HG03135 (cell line): ENCODE measurements at regions not wholly inside any gene's neighbourhood (a gene's known extent, or its start where the extent isn't known, plus 50 kb on each side); places are given as distances from the start of the nearest gene placed in this dataset.

Source experiments
- ATAC-seq: cut with Tn5 transposase; IDR thresholded peaks from one replicate; pipeline ENCODE4 v1.9.1; 2021; ENCODE audit warnings: mild to moderate bottlenecking, moderate library complexity; ENCODE audit not compliant: unreplicated experiment

DNA sequence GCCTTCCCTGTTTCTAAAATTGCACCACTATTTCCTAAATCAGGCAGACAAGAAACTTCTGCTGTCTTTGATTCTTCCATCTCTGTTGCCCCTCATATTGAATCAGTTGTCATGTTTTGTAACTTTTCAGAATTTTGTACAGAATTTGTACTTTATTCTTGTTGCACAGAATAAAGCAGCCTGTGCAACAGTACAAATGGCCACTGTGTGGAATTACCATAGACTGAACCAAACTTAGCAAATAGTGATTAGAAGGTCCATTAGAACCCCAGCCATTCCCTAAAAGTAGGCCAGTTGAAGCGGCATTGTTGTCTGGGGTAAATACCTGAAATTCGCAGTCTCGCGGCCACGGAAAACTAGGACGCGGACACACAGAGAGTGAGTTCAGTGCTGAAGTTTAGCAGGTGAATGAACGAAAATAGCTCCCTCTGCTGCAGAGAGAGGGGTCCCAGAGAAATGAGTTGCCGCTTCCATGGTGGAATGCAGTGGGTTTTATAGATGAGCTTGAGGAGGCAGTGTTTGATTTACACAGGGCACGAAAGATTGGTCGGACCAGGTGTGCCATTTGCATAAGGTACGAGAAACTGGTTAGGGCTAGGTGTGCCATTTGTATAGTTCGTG is 71.8 kb downstream of the C4orf33 start:
- ATAC-seq, result no peak

- ATAC-seq, result no peak
Measured at GRCh38 chr4:129172181-129172580, 76.2 kb downstream of the C4orf33 start.

DNA sequence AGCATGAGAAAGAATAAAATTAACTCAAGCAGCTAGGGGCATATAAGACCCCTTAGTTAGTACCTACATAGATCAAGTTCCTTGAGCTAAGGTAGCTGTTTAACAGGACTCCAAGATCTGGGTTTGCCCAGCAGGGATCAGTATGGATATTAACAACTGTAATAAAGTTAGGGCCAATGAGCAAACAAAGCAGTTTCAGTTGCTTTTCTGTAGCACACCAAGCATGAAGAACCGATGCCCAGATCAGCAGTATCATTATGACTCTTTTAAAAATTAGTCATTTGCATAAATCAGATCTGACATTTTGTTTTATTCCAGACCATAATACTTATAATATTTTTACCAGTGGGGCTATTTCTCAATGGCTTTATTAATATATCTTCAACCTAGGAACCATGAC is 80.9 kb downstream of the C4orf33 start:
- no peak for ATAC-seq

GRCh38 chr4:129179276-129179675 is 83.3 kb downstream of the C4orf33 start:
- no peak for ATAC-seq

DNA sequence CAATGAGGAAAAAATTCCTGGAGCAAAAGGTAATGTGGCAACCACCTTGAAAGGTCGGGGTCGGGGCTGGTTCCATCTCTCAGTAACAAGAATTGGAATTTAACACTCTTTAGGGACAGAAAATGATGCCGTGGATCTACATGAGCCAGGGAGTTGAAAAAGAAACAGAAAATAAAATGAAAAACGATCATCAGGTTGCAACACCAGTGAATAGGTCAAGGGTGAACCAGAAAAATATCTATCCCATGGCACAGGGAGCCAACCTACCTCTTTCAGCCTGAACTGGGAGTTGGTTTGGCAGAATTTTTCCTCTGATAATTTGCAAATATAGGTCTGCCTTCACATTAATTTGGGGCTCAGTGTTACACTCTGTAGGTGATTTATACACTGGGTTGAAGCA is 93.7 kb downstream of the C4orf33 start:
- ATAC-seq, result no peak

DNA sequence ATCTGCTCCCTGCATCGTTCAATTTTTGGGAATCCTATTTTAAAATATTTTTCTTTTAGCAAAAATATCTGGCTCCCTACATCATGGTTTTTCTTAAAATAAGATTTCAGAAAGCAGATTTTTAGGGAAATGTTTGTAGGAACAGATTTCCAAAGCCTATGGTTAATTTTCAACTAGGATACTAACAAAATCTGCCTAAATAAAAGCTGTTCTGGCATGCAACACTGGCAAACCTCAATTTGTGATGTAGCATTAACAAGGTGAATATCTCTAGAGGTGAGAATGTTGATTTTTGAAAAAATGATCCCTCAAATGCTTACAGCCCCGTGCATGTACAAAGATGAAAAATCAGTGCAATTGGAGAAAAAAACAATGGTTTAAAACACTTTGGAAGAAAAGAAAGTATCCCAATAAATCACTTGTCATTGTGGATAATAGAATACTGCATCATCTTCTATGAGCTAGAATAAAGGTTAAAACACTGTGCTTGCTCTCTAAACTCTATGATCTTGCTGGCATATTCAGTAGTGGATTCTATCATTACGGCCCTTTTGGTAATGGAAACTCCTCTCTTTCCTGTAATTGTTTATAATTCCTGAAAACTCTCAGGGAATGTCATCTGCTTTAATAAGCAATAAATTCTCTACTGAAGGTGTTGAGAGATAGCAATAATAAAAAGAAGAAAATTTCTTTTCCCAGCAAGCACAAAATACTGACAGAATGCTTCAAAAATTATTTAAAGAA is 97.6 kb downstream of the C4orf33 start:
- no peak for ATAC-seq

- ATAC-seq, result no peak
Measured at GRCh38 chr4:129208481-129208880, 112.5 kb downstream of the C4orf33 start.

DNA sequence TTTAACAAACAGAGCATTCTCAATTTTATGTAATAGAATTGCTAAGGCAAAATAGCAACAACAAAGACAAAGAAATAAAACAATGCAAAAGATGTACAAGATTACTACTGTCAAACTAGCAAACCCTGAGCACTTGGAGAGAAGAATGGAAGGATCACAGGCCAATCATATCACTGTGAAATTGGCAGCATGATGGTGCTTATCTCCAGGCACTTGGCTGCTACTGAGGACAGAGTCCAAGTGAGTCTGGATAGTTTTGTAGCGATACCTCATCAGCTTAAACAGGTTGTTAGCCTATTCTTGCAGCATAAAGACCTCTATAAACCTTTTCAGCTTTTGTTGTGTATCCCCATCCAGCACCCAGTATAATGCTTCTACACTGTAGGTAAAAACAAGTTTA is 117.7 kb downstream of the C4orf33 start:
- no peak for ATAC-seq

- ATAC-seq, result no peak
Measured at GRCh38 chr4:129218360-129218759, 122.4 kb downstream of the C4orf33 start.

DNA sequence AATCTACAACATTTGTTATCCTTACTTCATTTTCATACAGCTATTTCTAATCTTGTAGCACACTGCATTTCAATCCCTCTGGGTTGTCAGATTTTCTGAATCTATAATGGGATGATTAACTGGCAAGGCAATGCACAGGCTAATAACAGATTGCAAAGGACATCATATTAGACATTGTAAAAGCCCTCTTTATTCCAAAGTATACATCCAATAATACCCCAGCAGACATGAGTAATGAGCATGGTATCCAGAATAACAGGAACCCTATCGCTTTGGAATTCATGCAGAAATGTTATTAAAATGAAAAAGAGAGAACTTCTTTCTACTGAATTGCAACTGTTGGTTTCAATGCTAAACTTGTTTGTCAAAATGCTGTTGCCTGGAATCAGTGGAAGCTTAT is 122.9 kb downstream of the C4orf33 start:
- ATAC-seq, result no peak

- no peak for ATAC-seq
Measured at GRCh38 chr4:129220254-129220653, 124.3 kb downstream of the C4orf33 start.

GRCh38 chr4:129223945-129224344 is 128.0 kb downstream of the C4orf33 start:
- no peak for ATAC-seq

GRCh38 chr4:129230846-129231245 is 134.9 kb downstream of the C4orf33 start:
- ATAC-seq, result no peak

DNA sequence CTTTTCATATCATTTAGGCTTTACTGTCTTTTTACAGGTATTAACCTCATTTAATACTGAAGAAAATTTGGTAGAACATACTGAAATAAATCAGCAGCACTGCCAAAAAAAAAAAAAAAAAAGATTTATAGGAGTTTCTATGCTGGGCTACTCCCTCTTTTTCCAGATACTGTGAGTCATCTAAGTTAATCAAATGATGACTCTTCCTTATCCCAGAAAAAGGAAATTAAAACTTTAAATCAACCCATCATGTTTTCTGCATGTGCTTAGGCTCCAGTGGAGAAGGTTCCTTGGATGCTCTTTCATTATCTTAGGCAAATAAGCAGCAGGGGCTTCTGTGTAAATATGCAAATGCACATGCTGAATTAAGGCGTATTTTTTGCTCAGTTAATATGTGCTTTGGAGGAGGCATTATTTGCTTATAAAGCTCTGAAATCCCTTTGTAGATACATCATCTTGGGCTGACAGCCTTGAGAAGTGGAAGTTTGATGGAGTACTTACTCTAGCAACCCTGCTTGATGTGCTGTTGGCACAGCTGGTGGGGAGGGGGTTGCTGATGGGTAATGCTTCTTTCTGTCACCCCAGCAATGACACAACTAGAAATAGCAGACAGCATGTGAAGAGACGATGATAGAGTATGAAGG is 136.1 kb downstream of the C4orf33 start:
- ATAC-seq, result no peak

- ATAC-seq, result no peak
Measured at GRCh38 chr4:129232589-129233337, 136.8 kb downstream of the C4orf33 start.

- no peak for ATAC-seq
Measured at GRCh38 chr4:129233691-129234090, 137.7 kb downstream of the C4orf33 start.

DNA sequence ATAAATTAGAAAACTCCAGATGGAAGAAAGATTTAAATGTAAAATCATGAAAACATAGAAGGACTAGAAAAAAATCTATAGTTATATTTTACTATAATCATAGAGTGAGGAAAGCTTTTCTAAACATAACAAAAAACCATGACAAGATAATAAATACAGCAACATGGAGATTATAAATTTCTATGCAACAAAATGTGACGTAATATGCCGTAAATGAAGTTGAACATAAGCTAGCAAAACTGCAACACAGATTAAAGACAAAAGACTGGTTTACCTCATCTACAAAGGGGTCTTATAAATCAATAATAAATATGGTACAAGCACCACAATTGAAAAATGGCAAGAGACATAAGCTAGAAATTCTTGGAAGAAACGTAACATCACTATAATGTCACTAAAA is 140.4 kb downstream of the C4orf33 start:
- no peak for ATAC-seq

DNA sequence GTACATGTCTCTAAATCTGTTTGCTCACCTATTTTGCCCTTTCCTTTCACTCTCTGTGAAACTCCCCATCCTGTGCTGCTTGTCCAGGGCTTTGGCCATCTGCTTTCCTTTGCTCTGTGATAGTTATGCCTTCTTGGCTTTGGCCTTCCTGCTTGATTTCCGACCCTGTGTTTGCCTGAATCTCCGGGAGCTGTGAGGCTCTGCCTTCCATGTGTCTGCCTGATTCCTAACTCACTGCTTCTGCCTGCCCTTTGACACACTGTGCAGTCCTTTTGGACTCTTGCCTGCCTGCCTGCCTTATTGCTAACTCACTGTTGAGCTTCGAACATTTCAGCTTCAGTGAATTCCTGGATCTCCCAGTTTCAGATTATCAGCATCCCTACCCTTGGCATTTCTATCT is 143.1 kb downstream of the C4orf33 start:
- no peak for ATAC-seq

DNA sequence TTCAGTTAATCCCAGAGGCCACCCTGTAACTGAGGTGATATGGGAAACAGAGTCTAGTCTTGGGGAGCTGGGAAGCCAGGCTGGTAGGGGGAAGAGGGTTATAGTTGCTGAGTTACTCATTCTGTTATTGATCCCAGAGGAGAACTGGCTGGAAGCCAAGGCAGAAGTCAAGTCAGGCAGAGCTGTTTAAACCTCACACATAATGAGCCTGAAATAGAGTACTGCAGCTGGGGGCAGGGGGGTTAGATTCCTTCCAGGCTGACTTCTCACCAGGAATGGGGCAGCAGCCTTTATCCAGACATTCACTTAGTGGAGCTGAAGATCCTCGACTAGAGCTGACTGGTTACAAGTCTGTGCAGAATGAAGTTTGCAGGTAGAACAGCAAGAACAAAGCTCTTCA is 144.9 kb downstream of the C4orf33 start:
- no peak for ATAC-seq

DNA sequence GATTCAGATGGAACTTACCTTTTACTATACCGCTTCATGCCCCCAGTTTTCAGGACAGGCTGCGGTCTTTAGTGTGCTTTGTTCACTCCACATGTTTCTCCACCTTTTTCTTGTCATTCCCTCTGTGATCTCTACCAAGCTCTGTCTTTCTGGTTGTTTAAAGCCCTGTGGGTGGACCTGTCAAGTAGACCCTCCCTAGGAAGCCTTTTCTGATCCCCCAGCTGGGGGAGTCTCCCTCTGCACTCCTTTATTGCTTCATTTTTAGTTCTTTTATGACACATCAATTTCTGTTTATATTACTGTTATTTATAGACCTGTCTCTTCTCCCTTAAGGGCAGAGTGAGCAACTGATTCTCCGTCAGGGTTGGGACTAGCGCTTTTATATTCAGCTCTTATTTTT is 150.2 kb downstream of the C4orf33 start:
- ATAC-seq, result no peak

- ATAC-seq, result no peak
Measured at GRCh38 chr4:129246910-129247461, 151.0 kb downstream of the C4orf33 start.
